ENCODE measurements at regions not wholly inside any gene's neighbourhood (a gene's known extent, or its start where the extent isn't known, plus 50 kb on each side); places are given as distances from the start of the nearest gene placed in this dataset.
A peak's percentile ranks its signal among the peaks of the same experiment; 100 is the strongest.
"Not testable (repeated sequence)": the region's sequence is repeated elsewhere in the genome, so short reads cannot be mapped to it uniquely, and the experiment has no call there.

DNA sequence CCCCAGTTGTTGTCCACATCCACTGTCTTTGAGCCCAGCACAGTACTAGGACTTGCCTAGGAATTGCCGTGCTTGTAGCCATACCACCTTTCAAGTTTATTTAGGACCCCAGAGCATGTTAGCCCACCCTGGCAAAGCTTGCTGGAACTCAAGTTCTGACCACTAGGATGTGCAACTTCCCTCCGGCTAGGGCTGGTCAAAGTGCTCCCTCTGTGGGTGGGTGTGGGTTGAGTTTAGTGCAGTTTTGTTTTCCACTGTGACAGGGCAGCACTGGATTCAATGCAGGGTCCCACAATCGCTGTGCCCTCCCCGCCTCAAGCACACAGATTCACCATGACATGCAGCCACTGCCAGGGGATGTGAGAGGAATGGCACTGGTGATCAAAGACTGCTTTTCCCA is 96.0 kb downstream of the RASGEF1B start:
- FAIRE-seq = no peak

DNA sequence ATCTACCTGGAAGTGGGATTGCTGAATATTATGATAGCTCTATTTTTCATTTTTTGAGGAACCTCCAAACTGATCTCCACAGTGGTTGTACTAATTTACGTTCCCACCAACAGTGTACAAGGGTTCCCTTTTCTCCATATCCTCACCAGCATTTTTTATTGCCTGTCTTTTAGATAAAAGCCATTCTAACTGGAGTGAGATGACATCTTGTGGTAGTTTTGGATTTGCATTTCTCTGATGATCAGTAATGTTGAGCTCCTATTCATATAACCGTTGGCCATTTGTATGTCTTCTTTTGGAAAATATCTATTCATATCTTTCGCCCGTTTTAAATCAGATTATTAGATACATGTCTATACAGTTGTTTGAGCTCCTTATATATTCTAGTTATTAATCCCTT is 101.8 kb downstream of the RASGEF1B start:
- FAIRE-seq = no peak

DNA sequence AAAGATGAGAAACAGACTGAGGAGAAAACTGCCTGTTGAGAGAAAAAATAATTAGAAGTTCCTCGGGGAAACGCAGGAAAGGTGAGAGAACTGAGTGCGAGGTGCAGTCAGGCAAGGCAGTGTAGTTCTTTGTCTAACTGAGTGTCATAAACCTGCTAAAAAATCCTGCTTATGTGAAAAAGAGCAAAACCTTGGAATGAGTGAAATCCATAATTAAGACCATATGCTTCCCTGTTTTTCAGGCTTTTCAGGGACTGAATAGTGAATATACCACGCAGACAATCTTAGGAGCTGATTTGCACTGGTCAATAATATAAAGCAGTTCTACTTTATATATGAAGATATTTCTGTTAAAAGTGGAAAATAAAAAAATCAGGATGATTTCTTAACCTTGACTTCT is 104.9 kb downstream of the RASGEF1B start:
- FAIRE-seq = no peak

DNA sequence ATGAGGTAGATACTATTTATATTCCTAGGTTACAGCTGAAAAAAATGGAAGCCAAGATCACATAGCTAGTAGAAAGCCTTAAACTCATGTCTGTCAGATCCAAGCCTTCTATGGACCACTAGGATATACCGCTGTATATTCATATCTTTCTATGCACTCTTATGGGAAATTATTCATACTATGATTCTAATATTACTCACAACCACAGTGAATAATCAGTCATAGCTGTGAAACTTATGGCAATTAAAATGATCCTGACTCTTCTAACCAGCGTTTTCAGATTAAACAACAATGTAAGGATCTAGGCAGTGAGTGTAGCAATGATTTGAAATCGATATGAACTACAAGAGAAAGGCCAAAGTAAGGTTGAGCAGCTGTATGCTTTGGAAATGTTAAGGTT is 111.0 kb downstream of the RASGEF1B start:
- no peak for FAIRE-seq

DNA sequence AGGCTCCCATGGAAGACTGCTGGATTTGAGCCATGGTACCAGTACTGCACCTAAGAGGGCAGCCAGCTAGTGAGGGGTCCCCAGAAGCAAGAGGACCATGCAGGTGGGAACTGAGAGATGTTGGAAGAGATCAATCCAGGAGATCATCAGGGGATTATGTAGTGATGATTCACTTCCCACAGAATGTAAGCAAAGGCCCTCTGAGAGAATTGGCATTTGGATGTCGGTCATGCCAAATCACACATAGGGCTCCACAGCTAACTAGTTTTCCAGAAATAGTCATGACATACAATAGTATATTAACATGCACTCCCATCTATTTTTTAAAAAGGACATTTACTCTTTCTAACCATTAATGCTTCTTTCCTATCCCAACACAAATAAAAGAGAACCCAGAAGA is 112.5 kb downstream of the RASGEF1B start:
- no peak for FAIRE-seq

DNA sequence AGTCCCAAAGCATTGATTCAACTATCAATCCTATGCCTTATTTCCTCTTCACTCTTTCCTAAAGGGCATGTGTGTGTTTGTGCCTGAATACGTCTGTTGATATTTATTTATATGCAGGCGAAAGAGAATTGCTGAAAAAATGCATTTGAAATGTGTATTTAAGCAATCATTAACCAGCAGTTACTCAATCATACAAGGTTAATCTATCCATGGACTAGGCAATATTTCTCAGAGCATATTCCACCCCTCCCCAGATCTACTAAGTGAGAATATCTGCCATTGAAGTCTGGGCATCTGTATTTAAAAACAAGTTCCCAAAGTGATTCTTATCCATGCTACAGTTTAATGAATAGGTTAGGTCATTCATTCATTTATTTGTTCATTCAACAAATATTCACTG is 113.6 kb downstream of the RASGEF1B start:
- FAIRE-seq = no peak

DNA sequence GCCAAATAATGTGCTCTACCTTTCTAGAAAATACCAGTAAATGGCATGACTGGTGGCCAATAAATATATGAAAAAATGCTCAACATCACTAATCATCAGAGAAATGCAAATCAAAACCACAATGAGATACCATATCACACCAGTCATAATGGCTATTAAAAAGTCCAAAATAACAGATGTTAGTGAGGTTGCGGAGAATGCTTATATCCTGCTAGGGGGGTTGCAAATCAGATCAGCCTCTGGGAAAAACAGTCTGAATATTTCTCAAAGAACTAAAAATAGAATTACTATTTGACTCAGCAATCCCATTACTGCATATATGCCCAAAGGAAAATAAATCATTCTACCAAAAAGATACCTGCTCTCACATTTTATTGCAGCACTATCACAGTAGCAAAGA is 115.1 kb downstream of the RASGEF1B start:
- FAIRE-seq = no peak

DNA sequence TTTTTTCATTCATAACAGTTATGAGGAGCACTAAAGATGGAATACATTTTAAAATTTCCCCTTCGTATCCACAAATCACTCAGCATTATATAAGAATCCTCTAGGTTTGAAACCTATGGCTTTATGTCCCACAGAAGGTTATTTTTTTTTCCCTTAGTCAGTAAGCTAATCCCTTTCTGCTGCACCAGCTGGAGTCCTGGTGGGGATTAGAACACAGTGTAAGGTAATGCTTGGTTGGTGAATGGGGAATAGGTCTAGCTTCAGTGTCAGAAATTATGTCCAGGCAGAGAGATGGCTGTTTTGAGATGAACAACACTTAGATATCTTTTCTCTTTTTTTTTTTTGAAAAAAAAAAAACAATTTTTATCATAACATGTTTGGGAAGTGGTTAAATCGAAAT is 116.6 kb downstream of the RASGEF1B start:
- FAIRE-seq = no peak

DNA sequence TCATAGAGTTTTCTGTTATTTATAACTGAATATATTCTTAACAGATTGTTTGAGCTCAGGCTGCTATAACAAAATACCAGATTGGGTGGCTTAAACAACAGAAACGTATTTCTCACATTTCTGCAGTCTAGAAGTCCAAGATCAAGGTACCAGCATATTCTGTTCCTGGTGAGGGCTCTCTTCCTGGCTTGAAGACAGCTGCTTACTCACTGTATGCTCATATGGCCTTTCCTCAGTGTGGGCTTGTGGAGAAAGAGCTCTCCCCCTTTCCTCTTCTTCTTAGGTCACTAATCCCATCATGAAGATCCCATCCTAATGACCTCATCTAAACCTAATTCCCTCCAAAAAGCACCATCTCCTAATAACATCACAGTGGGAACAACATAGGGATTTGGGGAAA is 117.8 kb downstream of the RASGEF1B start:
- FAIRE-seq = no peak

DNA sequence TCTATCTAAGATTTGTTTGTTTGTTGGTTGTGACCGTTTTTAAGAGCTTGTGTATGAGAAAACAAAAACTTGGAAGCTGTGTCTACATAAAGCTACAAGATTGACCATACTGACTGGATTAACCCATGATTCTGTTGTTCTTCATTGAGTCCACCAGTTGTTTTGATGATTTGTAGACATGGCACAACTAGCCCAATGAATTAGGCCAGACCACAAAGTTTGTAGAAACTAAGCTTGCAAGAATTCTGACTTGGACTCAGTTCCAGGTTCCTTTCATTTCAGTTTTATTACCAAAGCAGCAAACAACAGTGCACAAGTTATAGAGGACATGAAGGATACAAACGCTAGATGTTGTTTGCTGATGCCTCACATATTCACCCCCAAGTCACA is 119.3 kb downstream of the RASGEF1B start:
- FAIRE-seq = no peak

DNA sequence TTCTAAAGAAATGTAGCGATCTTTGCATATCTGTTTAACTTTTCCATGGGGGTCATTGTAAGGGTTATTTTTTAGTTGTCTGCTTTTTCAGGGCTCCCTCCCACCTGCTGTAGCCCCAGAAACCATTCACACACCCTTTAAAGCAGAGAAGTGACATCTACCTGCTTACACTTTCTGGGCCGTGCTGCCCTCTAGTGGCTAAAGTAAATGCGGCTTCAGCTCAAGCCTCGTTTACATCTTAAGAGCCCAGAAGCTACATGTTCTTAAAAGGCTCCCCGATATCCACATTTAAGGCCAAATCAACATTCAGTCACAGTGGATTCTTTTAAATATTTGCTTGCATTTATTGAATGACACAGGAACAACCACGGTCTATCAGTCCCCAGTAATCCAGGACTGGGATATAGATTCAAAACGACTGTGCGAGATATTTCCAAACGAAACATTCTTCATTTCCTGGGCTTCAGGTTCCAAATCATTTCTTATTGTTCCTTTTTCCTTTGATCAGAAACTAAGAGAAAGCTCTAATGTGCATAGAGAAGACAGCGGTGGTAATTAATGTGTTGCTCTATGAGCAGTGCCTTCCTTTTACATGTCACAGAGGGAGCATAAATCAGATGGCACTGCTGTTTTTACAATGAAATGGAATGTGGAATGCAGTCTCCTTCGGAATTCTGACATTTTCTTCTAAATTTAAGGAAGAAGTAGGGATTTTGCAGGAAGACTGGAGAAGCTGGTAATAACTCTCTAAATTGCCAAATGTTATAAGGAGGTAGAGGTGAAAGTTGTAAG is 119.9 kb downstream of the RASGEF1B start:
- peak; percentile 72 for FAIRE-seq

DNA sequence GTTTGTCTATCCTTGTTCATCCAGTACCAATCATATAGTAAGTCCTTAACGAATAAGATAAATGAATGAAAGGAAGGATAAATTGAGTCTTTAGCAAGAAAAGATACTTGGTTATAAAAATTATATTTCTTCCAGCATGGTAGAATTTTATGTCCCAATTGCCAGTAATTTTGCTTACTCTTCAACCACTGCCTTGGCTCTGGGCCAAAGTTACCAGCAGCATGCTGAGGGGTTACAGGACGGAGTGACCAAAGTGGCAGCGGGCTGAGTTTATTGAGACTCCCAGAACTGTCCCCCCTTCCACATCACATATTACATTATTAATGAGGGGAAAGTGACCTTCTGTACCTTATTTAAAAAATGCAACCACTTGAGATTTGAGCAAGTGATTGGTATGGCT is 121.7 kb downstream of the RASGEF1B start:
- no peak for FAIRE-seq

DNA sequence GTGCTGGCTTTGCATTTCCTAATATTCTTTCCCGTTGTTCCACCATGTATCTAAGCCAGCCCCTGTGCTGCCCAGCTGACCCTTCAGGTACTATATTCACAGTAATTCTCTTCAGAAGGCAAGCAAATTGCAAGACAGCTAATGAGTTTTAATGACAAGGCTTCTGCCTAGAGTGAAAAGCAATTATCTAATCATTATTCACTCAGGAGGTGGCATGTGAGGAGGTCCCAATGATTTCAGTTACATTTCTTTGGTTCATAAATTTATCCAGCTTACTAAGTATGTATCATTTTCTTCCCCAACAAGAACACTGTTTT is 123.0 kb downstream of the RASGEF1B start:
- FAIRE-seq = no peak

DNA sequence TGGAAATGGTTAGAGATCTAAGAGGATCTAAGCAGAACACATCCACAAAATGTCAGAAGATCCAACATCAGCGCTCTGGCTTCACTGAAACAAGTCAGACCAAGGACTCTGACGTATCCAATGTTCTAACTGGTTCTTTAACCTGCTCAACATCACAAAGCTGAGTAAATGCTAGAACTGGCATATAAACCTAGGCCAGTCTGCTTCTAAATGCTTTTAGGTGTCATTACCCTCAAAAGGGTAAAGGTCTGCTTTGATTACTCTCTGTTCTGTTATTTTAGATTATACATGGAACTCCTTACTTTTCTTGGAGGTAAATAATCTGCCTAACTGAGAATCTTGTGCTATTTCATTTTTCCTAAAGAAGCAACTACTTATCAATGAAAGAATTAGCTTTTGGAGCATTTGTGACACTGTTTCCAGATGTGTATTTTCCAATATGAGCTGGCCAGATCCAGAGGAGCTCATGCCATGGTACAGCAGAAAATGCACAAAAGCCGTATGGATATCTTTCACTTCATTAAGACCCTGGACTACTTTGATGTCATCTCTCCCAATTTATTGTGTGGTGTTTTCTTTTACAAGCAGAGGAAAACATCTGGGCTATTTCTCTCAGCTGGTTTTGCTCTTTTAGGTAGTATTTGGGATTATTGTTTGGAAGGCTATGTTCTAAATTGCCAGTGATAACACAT is 123.5 kb downstream of the RASGEF1B start:
- FAIRE-seq = no peak

DNA sequence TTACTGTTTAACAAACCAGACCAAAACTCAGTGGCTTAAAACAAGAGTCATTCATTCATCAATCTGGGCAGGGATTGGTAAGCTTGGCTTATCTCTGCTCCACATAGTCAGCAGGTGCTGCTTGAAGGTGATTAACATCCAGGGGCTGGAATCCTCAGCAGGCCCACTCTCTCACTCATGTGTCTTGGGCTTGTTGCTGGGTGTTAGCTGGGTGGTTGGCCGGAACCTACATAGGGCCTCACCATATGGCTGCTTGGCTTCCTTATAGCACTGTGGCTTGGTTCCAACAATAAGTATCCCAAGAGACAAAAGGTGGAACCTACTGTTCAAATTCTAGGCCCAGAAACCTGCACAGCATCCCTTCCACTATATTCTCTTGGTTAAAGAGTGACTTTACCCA is 125.0 kb downstream of the RASGEF1B start:
- no peak for FAIRE-seq

DNA sequence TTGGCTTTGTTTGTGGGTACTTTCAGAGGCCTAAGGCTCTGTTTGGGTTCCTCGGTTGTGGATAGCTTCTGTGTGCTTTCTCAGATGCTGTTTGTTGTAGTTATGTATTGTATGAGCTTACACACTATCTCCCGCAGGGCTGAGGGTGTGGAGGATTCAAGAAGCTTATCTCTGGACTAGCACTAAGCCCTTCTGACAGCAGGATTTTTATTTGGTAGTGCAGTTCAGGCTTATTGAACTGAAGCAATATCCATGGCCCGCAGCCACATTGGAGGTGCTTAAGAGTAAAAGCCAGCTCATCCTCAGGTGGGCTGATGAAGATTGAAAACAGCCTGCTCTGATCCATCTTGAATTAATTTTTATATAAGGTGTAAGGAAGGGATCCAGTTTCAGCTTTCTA is 128.2 kb downstream of the RASGEF1B start:
- no peak for FAIRE-seq

DNA sequence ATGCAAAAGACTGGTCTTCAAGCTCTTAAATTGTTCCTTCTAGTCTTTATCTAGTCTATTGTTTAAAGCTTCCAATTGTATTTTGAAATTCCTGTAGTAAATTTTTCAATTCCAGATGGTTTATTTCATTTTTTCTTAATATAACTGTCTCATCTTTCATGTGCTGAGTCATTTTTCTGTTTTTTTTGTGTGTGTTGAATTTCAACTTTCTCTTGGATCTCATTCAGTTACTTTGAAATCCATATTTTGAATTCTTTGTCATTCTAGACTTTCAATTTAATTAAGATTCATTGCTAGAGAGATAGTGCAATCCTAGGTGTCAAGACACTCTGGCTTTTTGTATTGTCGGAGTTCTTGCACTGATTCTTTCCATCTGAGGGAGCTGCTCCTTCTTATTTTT is 128.0 kb upstream of the PRKG2 start:
- FAIRE-seq = no peak

DNA sequence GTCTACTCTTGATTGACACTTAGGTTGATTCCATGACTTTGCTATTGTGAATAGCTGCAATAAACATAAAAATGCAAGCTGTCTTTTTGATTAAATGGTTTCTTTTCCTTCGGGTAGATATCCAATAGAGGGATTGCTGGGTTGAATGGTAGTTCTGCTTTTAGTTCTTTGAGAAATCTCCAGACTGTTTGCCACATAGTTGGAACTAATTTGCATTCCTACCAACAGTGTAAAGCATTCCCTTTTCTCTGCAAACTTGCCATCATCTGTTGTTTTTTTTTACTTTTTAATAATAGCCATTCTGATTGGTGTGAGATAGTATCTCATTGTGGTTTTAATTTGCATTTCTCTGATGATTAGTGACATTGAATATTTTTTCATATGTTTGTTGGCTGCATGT is 122.2 kb upstream of the PRKG2 start:
- FAIRE-seq = no peak

DNA sequence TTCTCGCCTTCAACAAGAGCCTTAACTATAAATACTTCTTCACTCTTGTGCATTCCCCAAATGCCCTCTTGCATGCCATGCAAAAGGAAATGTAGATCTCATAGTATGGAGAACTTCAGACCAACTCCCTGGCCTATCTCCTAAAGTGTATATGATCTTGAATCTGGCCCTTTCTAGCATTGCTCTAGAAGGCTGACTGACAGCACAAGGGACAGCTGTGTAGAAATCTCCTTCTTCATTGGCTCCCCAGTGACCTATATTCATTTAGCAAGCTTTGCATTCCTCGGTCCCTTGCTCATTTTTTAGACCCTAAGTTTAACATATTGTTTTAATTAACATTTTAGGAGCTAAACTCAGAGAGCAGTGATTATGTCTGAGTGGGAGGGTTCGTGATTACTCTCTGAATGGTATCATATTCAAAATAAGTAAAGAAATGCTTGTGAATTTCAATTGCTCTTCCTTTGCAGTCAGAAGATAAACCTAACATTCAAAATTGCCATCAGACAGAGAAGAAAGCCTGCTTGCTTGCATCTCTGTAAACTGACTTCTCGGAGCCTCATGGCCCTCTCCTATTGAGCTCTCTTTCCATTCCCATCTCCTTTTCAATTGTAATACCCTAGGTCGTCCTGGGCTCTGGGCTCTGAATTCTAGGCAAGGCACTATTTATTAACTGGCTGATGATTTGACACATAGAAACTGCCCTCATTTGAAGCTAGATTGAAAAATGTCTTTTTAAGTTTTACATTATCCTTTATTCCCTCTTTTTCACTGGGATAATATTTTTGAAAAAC is 120.3 kb upstream of the PRKG2 start:
- no peak for FAIRE-seq

DNA sequence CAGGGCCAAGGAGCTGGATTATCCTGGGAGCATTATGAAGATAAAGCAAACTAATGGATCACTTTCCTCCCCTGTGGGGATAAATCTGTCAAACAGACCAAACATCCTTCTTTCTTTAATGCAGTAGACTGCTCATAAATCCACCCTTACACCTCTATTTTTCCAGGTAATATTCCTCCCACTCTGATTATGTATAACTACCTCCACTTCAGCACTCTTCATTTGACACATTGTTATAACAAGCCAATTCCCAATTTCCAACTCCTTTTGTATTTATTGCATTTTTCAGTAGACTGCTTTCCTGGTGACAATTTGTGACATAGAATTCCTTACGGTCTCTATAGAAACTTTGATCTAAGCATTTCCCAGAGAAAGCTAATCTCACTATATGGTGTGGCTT is 115.0 kb upstream of the PRKG2 start:
- FAIRE-seq = no peak

DNA sequence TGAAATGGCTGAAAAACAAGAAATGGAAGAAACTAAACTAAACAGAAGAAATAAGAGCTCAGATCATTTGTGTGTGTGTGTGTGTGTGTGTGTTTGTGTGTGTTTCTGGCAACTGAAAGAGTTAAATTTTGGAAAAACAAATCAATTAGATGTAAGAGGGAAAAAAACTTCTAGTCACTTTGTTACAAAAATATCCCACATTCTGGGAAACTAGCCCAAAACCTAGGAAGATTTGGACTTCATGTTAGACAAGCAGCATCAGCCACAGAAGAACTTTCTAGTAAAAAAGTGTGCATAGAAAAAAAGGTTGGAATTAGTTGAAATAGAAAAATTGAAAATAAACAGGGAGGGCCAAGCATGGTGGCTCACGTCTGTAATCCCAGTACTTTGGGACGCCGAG is 111.6 kb upstream of the PRKG2 start:
- FAIRE-seq = no peak

DNA sequence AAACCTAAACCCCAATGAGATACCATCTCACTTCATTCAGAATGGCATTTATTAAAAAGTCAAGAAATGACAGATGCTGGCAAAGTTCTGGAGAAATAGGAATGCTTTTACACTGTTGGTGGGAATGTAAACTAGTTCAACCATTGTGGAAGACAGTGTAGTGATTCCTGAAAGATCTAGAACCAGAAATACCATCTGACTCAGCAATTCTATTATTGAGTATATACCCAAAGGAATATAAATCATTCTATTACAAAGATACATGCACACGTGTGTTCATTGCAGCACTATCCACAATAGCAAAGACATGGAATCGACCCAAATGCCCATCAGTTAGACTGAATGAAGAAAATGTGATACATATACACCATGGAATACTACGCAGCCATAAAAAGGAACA is 109.6 kb upstream of the PRKG2 start:
- FAIRE-seq = not testable (repeated sequence)

DNA sequence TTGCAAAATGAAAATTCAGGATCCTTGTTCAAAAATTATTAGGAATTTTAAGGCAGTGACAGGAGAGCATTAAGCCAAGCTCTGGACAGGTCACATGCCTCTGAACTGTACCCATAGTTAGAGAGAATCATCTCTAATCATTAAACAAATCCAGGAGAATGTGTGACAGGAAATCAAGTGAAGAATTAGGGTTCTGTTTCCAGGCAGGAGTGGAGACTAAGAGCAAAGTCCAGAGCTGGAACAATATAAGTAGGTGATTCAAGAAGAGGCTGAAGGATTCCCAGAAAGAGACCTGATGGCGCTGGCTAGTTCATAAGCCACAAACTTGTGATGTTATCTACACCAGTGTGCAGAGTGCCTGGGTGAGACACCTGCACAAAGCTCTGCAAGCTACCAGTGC is 104.6 kb upstream of the PRKG2 start:
- no peak for FAIRE-seq

DNA sequence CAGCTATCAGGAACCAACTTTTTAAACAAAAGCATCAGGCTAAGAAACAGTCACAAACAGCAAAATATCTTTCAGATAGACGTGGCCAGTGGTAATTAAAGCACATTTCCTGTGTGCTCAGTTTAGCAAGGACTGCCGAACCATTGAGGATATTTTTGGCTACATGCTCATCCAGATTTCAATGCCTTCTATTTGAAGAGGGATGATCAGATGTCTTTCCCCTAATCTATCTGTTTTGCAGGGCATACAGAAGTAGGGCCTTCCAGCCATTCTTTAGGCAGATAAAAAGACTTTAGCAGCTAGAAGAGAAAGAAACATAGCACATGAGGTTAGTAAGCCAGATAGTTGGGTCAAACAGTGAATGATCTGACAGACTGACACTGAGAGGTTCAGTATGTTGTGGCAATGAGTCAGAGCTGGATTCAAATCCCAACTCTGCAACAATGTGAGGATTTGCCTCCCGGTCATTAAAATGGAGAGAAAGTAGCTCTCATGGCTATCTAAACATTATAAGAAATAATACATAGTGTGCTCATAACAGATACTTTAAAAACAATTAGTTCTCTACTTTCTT is 100.0 kb upstream of the PRKG2 start:
- no peak for FAIRE-seq
